Activated CD4-positive, alpha-beta T cell treated with anti-CD3 and anti-CD28 coated beads, Interleukin-2, amount 50 U/mL, for 4 hours (primary cell): ENCODE measurements at regions not wholly inside any gene's neighbourhood (a gene's known extent, or its start where the extent isn't known, plus 50 kb on each side); places are given as distances from the start of the nearest gene placed in this dataset.

Experiments used
- DNase-seq, 2 experiments: peaks; one replicate each; pipeline ENCODE4 v3.0.0-alpha.2; 2020

GRCh38 chr10:130895161-130895560, 416.4 kb downstream of the TCERG1L start:
- no peak for DNase-seq

GRCh38 chr10:130897815-130898214, 413.7 kb downstream of the TCERG1L start:
- no peak for DNase-seq

- no peak for DNase-seq
These were observed 413.1 kb downstream of the TCERG1L start for GRCh38 chr10:130898381-130898780.

- no peak for DNase-seq
These were observed 411.7 kb downstream of the TCERG1L start for GRCh38 chr10:130899856-130900255.

- DNase-seq, result no peak
These were observed 410.9 kb downstream of the TCERG1L start for GRCh38 chr10:130900441-130901160.

GRCh38 chr10:130901311-130902165, 410.0 kb downstream of the TCERG1L start:
- DNase-seq, result no peak

GRCh38 chr10:130902471-130902870, 409.1 kb downstream of the TCERG1L start:
- no peak for DNase-seq

GRCh38 chr10:130902929-130903328, 408.6 kb downstream of the TCERG1L start:
- no peak for DNase-seq

- no peak for DNase-seq
These were observed 406.8 kb downstream of the TCERG1L start for GRCh38 chr10:130904676-130905075.

GRCh38 chr10:130905386-130905785, 406.1 kb downstream of the TCERG1L start:
- DNase-seq, result no peak

GRCh38 chr10:130905921-130906320, 405.6 kb downstream of the TCERG1L start:
- no peak for DNase-seq

GRCh38 chr10:130910848-130911247, 400.7 kb downstream of the TCERG1L start:
- no peak for DNase-seq

GRCh38 chr10:130913844-130914243, 397.7 kb downstream of the TCERG1L start:
- no peak for DNase-seq

GRCh38 chr10:130914367-130914766, 397.2 kb downstream of the TCERG1L start:
- DNase-seq, result no peak

- DNase-seq, result no peak
These were observed 396.5 kb downstream of the TCERG1L start for GRCh38 chr10:130915065-130915464.

GRCh38 chr10:130921461-130921860, 390.1 kb downstream of the TCERG1L start:
- DNase-seq, result no peak

GRCh38 chr10:130921911-130922440, 389.5 kb downstream of the TCERG1L start:
- DNase-seq, result no peak

- no peak for DNase-seq
These were observed 387.9 kb downstream of the TCERG1L start for GRCh38 chr10:130923596-130923995.

- no peak for DNase-seq
These were observed 387.2 kb downstream of the TCERG1L start for GRCh38 chr10:130924138-130924819.

GRCh38 chr10:130926442-130926841, 385.1 kb downstream of the TCERG1L start:
- DNase-seq, result no peak

GRCh38 chr10:130927157-130927556, 384.4 kb downstream of the TCERG1L start:
- DNase-seq, result no peak

GRCh38 chr10:130928306-130928705, 383.2 kb downstream of the TCERG1L start:
- no peak for DNase-seq
